ENCODE measurements at regions not wholly inside any gene's neighbourhood (a gene's known extent, or its start where the extent isn't known, plus 50 kb on each side); places are given as distances from the start of the nearest gene placed in this dataset.

GRCh38 chr3:145070795-145071194 lies 1090.2 kb downstream of the PLOD2 start:
- TF ChIP-seq EGR1 (IDR thresholded peaks at IDR 0.05; ENCODE audit: low read depth in 2 of 2) (no peak), CTCF (IDR thresholded peaks at IDR 0.05; ENCODE audit: low read depth, low read length, missing input control) (no peak), ZBTB33 (IDR thresholded peaks at IDR 0.05) (no peak), MAX (IDR thresholded peaks at IDR 0.05) (no peak), ATF3 (IDR thresholded peaks at IDR 0.05) (no peak), JUND (IDR thresholded peaks at IDR 0.05) (no peak)
